ENCODE measurements at regions not wholly inside any gene's neighbourhood (a gene's known extent, or its start where the extent isn't known, plus 50 kb on each side); places are given as distances from the start of the nearest gene placed in this dataset.

- TF ChIP-seq POLR2AphosphoS5 (IDR thresholded peaks at IDR 0.05): no peak
- TF ChIP-seq CTCF (IDR thresholded peaks at IDR 0.05 in 8 of 11, conservative IDR thresholded peaks at IDR 0.05 in 3 of 11): no peak
Observed at GRCh38 chr3:102169915-102170479, 264.8 kb upstream of the ZPLD1 start.

Measured in spleen (tissue), 7 donors.